Brain microvascular endothelial cell (primary cell): ENCODE measurements at regions not wholly inside any gene's neighbourhood (a gene's known extent, or its start where the extent isn't known, plus 50 kb on each side); places are given as distances from the start of the nearest gene placed in this dataset.

Source experiments
- DNase-seq: peaks from one replicate; pipeline ENCODE4 v3.0.0-alpha.2; 2020
- H3K27ac ChIP-seq: fragments of 250-450 bp; sonication (Bioruptor Pico); 2 replicates; pipeline ENCODE4 v1.5.1; 2020; ENCODE audit warnings: mild to moderate bottlenecking, moderate library complexity
- H3K27me3 ChIP-seq: fragments of 250-450 bp; sonication (Bioruptor Pico); replicated peaks from 2 replicates; pipeline ENCODE4 v1.5.1; 2020; ENCODE audit warnings: mild to moderate bottlenecking
- H3K36me3 ChIP-seq: fragments of 250-450 bp; sonication (Bioruptor Pico); replicated peaks from 2 replicates; pipeline ENCODE4 v1.5.1; 2020; ENCODE audit warnings: mild to moderate bottlenecking
- H3K4me3 ChIP-seq: 2 replicates; pipeline ENCODE4 v1.5.1; 2011; ENCODE audit warnings: low read depth, mild to moderate bottlenecking, control low read depth, low read length, moderate library complexity
- CTCF ChIP-seq: IDR thresholded peaks from 2 replicates; pipeline ENCODE4 v1.5.1; 2011; ENCODE audit warnings: low read depth, mild to moderate bottlenecking, moderate library complexity, low read length, control low read depth, inconsistent platforms; ENCODE audit errors: missing control alignments
- in situ Hi-C: cut with HindIII; loops from 2 replicates; pipeline ENCODE4 v1.10.0; 2017; ENCODE audit warnings: low sequenced_read_pairs, low pct_ligation_motif_present

GRCh38 chrY:19578281-19578874 lies 166.1 kb downstream of the KDM5D start:
- Histone ChIP-seq H3K27ac (no peak overlapping the region), H3K27me3 (no peaks in the 10 kb centered on the region), H3K36me3 (no peaks in the 10 kb centered on the region), H3K4me3 (no peak overlapping the region)
- in situ Hi-C loops: no loop called here
- no peak for TF ChIP-seq CTCF
- no peak for DNase-seq

- Histone ChIP-seq H3K27me3 (no peaks in the 10 kb centered on the region), H3K4me3 (no peak overlapping the region), H3K36me3 (no peaks in the 10 kb centered on the region), H3K27ac (no peak overlapping the region)
- no peak for TF ChIP-seq CTCF
- no peak for DNase-seq
- in situ Hi-C loops: no loop called here
Observed at GRCh38 chrY:19577250-19577649, 167.3 kb downstream of the KDM5D start.

- DNase-seq: no peak
- Histone ChIP-seq H3K27ac (no peak overlapping the region), H3K27me3 (no peaks in the 10 kb centered on the region), H3K36me3 (no peaks in the 10 kb centered on the region), H3K4me3 (no peak overlapping the region)
- in situ Hi-C loops: no loop called here
- TF ChIP-seq CTCF: no peak
Observed at GRCh38 chrY:19574939-19575338, 169.6 kb downstream of the KDM5D start.

GRCh38 chrY:19573646-19574045 lies 170.9 kb downstream of the KDM5D start:
- Histone ChIP-seq H3K36me3 (no peaks in the 10 kb centered on the region), H3K27ac (no peak overlapping the region), H3K4me3 (no peak overlapping the region), H3K27me3 (no peaks in the 10 kb centered on the region)
- no peak for DNase-seq
- TF ChIP-seq CTCF: no peak
- in situ Hi-C loops: no loop called here

- no peak overlapping the region for H3K4me3 ChIP-seq
- no peaks in the 10 kb centered on the region for H3K36me3 ChIP-seq
- no peaks in the 10 kb centered on the region for H3K27me3 ChIP-seq
- no peak for DNase-seq
- no peak overlapping the region for H3K27ac ChIP-seq
- in situ Hi-C loops: no loop called here
- TF ChIP-seq CTCF: no peak
Observed at GRCh38 chrY:19570999-19571398, 173.5 kb downstream of the KDM5D start.

- no peak for DNase-seq
- in situ Hi-C loops: no loop called here
- no peak for TF ChIP-seq CTCF
- H3K27ac ChIP-seq: no peak overlapping the region
- H3K36me3 ChIP-seq: no peaks in the 10 kb centered on the region
- H3K27me3 ChIP-seq: no peaks in the 10 kb centered on the region
- H3K4me3 ChIP-seq: no peak overlapping the region
Observed at GRCh38 chrY:19567943-19568342, 176.6 kb downstream of the KDM5D start.
